T1000 (cell line): ENCODE measurements at regions not wholly inside any gene's neighbourhood (a gene's known extent, or its start where the extent isn't known, plus 50 kb on each side); places are given as distances from the start of the nearest gene placed in this dataset.

Source experiments
- DNase-seq: peaks from one replicate; lab custom pipeline; 2025; ENCODE audit warnings: mixed read lengths; lab: John Stamatoyannopoulos, UW

- no peak for DNase-seq
Observed at GRCh38 chr15:53462651-53463050, 296.8 kb downstream of the WDR72 start.

GRCh38 chr15:53461677-53462076 lies 297.8 kb downstream of the WDR72 start:
- DNase-seq = no peak

- DNase-seq = no peak
Observed at GRCh38 chr15:53458736-53459135, 300.7 kb downstream of the WDR72 start.

- DNase-seq = no peak
Observed at GRCh38 chr15:53457479-53457878, 302.0 kb downstream of the WDR72 start.

GRCh38 chr15:53454843-53455721 lies 304.4 kb downstream of the WDR72 start:
- DNase-seq = no peak

GRCh38 chr15:53454535-53454842 lies 305.0 kb downstream of the WDR72 start:
- no peak for DNase-seq

- no peak for DNase-seq
Observed at GRCh38 chr15:53453253-53454105, 306.0 kb downstream of the WDR72 start.

GRCh38 chr15:53448232-53449015 lies 311.0 kb downstream of the WDR72 start:
- DNase-seq = no peak

GRCh38 chr15:53447742-53448141 lies 311.7 kb downstream of the WDR72 start:
- no peak for DNase-seq

GRCh38 chr15:53447053-53447574 lies 312.3 kb downstream of the WDR72 start:
- no peak for DNase-seq

- DNase-seq = no peak
Observed at GRCh38 chr15:53446376-53446775, 313.1 kb downstream of the WDR72 start.

- DNase-seq = no peak
Observed at GRCh38 chr15:53445531-53445930, 313.9 kb downstream of the WDR72 start.

- no peak for DNase-seq
Observed at GRCh38 chr15:53437985-53438841, 321.2 kb downstream of the WDR72 start.

- DNase-seq = no peak
Observed at GRCh38 chr15:53437366-53437765, 322.1 kb downstream of the WDR72 start.

GRCh38 chr15:53434174-53434678 lies 325.2 kb downstream of the WDR72 start:
- DNase-seq = no peak

GRCh38 chr15:53416219-53416940 lies 343.1 kb downstream of the WDR72 start:
- DNase-seq = no peak

GRCh38 chr15:53414167-53414566 lies 345.3 kb downstream of the WDR72 start:
- DNase-seq = no peak

- no peak for DNase-seq
Observed at GRCh38 chr15:53412542-53412941, 346.9 kb downstream of the WDR72 start.

GRCh38 chr15:53404930-53405493 lies 354.5 kb downstream of the WDR72 start:
- DNase-seq = no peak

- no peak for DNase-seq
Observed at GRCh38 chr15:53401503-53401902, 358.0 kb downstream of the WDR72 start.
